H1 (cell line): ENCODE measurements at regions not wholly inside any gene's neighbourhood (a gene's known extent, or its start where the extent isn't known, plus 50 kb on each side); places are given as distances from the start of the nearest gene placed in this dataset.

Experiments
- KDM4A ChIP-seq: IDR thresholded peaks from one replicate; pipeline ENCODE4 v1.7.1; 2012; ENCODE audit warnings: low read depth, mild to moderate bottlenecking, moderate library complexity, low read length, inconsistent platforms; ENCODE audit not compliant: severe bottlenecking
- KDM5A ChIP-seq: fragments of 200-600 bp; IDR thresholded peaks from 2 replicates; pipeline ENCODE4 v1.7.1; 2012; ENCODE audit warnings: mild to moderate bottlenecking, low read length, inconsistent platforms, mixed read lengths
- POLR2A ChIP-seq, 2 experiments: IDR thresholded peaks; 1 replicate in 1 of 2; 2 replicates in 1 of 2; pipeline ENCODE4 v1.6.1; 2011; ENCODE audit warnings: low read depth in 2 of 2, low read length in 2 of 2, mild to moderate bottlenecking in 2 of 2; ENCODE audit errors: control extremely low read depth in 1 of 2
- SAP30 ChIP-seq: fragments of 300-600 bp; sonication (generic); IDR thresholded peaks from 2 replicates; pipeline ENCODE4 v1.7.1; 2012; ENCODE audit warnings: low read length, moderate library complexity, mild to moderate bottlenecking, inconsistent platforms; ENCODE audit not compliant: insufficient read depth, insufficient replicate concordance
- SRF ChIP-seq: IDR thresholded peaks from 2 replicates; pipeline ENCODE4 v1.6.1; 2011; ENCODE audit warnings: mild to moderate bottlenecking, low read depth, low read length, moderate library complexity

DNA sequence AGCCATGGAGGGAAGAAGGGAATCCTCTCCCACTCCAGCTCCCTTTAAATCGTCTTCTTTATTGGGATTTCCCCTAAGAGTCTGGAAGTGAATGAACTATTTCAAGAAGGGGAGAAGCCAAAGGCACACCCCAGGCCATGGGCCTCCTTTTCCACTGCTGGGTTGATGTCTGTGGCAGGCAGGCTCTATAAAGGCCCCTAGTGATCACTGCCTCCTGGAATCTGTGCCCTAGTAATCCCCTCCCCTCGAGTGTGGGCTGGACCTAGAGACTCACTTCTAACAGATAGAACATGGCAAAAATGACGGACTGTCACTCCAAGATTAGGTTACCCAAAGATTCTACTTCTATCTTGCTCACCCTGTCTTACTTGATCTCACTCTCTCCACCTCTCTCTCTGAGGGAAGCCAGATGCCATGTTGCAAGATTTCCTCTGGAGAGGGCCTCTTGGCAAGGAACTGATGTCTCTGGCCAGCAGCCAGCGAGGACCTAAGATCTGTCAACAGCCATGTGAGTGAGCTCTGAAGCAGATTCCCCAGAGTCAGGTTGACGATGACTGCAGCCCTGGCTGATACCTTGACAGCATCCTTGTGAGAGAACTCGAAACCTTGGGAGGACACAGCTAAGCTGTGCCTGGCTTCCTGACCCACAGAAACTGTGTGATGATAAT, 444.8 kb downstream of the SOX6 start (continued):
- TF ChIP-seq SAP30 (no peak), KDM5A (no peak), POLR2A (IDR thresholded peaks at IDR 0.05; ENCODE audit: control extremely low read depth in 1 of 2, low read depth in 2 of 2, low read length in 2 of 2) (no peak), SRF (no peak), KDM4A (no peak)
